GM12892 (cell line): ENCODE measurements at regions not wholly inside any gene's neighbourhood (a gene's known extent, or its start where the extent isn't known, plus 50 kb on each side); places are given as distances from the start of the nearest gene placed in this dataset.
"Not testable (repeated sequence)": the region's sequence is repeated elsewhere in the genome, so short reads cannot be mapped to it uniquely, and the experiment has no call there.

ENCODE experiments used
- POLR2A ChIP-seq: IDR thresholded peaks from 2 replicates; pipeline ENCODE4 v1.6.1; 2011; ENCODE audit warnings: low read depth, low read length, control low read depth
- POLR2AphosphoS5 ChIP-seq: IDR thresholded peaks from 2 replicates; pipeline ENCODE4 v1.6.1; 2011; ENCODE audit warnings: low read depth, low read length, control low read depth
- TAF1 ChIP-seq: IDR thresholded peaks from 2 replicates; pipeline ENCODE4 v1.6.1; 2011; ENCODE audit warnings: low read depth, mild to moderate bottlenecking, control low read depth, low read length, borderline replicate concordance

DNA sequence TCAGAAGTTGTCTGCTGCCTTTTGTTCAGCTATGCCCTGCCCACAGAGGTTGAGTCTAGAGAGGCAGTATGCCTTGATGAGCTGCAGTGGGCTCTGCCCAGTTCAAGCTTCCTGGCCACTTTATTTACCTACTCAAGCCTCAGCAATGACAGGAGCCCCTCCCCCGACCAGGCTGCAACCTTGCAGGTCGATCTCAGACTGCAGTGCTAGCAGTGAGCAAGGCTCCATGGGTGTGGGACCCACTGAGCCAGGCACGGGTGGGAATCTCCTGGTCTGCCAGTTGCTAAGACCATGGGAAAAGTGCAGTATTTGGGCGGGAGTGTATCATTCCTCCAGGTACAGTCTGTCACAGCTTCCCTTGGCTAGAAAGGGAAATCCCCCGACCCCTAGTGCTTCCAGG, 1554.8 kb downstream of the PCDH9 start:
- not testable (repeated sequence) for TF ChIP-seq POLR2AphosphoS5, POLR2A, TAF1
